ENCODE measurements at regions not wholly inside any gene's neighbourhood (a gene's known extent, or its start where the extent isn't known, plus 50 kb on each side); places are given as distances from the start of the nearest gene placed in this dataset.

- no peak for DNase-seq
These were observed 450.0 kb upstream of the RASGEF1B start for GRCh38 chr4:81921751-81922159.

- no peak for DNase-seq
These were observed 448.1 kb upstream of the RASGEF1B start for GRCh38 chr4:81919810-81920209.

GRCh38 chr4:81919223-81919622 is 447.5 kb upstream of the RASGEF1B start:
- DNase-seq, result no peak

- no peak for DNase-seq
These were observed 443.7 kb upstream of the RASGEF1B start for GRCh38 chr4:81915430-81915829.

- no peak for DNase-seq
These were observed 442.9 kb upstream of the RASGEF1B start for GRCh38 chr4:81914623-81915022.

- peak; percentile 6 for DNase-seq
These were observed 441.7 kb upstream of the RASGEF1B start for GRCh38 chr4:81913427-81913879.

GRCh38 chr4:81912376-81913030 is 440.8 kb upstream of the RASGEF1B start:
- DNase-seq, result no peak

- DNase-seq, result no peak
These were observed 435.2 kb upstream of the RASGEF1B start for GRCh38 chr4:81906905-81907304.

- no peak for DNase-seq
These were observed 434.3 kb upstream of the RASGEF1B start for GRCh38 chr4:81905971-81906370.

GRCh38 chr4:81904121-81904520 is 432.4 kb upstream of the RASGEF1B start:
- no peak for DNase-seq

- DNase-seq, result no peak
These were observed 431.5 kb upstream of the RASGEF1B start for GRCh38 chr4:81903212-81903611.

GRCh38 chr4:81898862-81899504 is 427.3 kb upstream of the RASGEF1B start:
- no peak for DNase-seq

GRCh38 chr4:81896936-81897335 is 425.2 kb upstream of the RASGEF1B start:
- no peak for DNase-seq

GRCh38 chr4:81891005-81891996 is 419.6 kb upstream of the RASGEF1B start:
- DNase-seq, result no peak

GRCh38 chr4:81884986-81885385 is 413.3 kb upstream of the RASGEF1B start:
- DNase-seq, result no peak

GRCh38 chr4:81883530-81884450 is 412.1 kb upstream of the RASGEF1B start:
- DNase-seq, result no peak

- DNase-seq, result no peak
These were observed 411.3 kb upstream of the RASGEF1B start for GRCh38 chr4:81883004-81883403.

GRCh38 chr4:81881855-81882621 is 410.3 kb upstream of the RASGEF1B start:
- no peak for DNase-seq

GRCh38 chr4:81876106-81876505 is 404.4 kb upstream of the RASGEF1B start:
- no peak for DNase-seq

GRCh38 chr4:81874661-81875515 is 403.2 kb upstream of the RASGEF1B start:
- no peak for DNase-seq

- DNase-seq, result no peak
These were observed 398.6 kb upstream of the RASGEF1B start for GRCh38 chr4:81870275-81870674.
